GM10266 (cell line): ENCODE measurements at regions not wholly inside any gene's neighbourhood (a gene's known extent, or its start where the extent isn't known, plus 50 kb on each side); places are given as distances from the start of the nearest gene placed in this dataset.

Experiments
- DNase-seq: peaks from one replicate; pipeline ENCODE4 v3.0.0; 2012; ENCODE audit errors: extremely low spot score
- TF ChIP-seq, protein P1 (sequence below): IDR thresholded peaks from 2 replicates; pipeline ENCODE4 v1.5.1; 2012; ENCODE audit warnings: mild to moderate bottlenecking, low read depth; ENCODE audit not compliant: control insufficient read depth, insufficient read depth; ENCODE audit errors: missing control alignments

DNA sequence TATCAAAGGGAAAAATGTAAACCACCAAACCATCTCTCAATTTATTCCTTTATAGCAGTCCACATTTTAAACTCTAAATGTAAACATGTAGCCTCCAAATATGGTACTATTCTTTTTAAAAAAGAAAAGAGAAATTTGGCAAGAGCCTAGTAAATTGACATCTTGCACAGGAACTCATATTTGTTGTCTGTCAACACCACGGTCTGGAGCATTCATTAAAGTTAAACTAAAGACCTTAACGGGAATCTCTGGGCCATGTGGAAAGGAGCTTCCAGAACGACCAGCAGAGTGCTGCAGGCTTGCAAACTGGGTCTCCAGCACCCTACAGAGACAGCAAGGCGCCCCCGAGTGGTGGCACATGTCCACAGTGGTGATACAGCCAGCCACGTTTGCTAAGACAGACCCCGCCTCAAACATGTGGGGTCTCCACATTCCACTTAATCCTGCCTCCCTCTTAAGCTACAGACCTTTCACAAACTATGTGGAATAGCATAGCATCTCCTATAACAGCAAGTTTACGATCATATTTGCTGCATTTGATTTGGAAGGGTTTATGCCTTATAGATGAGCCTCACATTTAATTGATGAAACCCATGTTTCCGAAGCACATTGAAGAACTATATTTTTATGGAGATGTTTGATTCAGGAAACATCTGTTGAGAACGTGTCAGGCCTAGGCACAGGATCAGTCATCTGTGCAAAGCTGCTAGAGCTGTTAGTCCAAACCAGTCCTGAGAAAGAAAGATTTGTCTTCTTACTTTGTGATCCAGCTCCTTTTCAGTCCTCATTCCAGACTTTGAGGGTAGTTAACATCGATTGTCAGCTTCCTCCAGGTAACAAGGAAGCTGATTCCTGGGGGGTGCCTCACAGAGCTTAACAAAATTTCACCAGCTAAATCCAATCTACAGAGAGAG, 96.4 kb upstream of the BACE2 start:
- TF ChIP-seq, protein P1, sequence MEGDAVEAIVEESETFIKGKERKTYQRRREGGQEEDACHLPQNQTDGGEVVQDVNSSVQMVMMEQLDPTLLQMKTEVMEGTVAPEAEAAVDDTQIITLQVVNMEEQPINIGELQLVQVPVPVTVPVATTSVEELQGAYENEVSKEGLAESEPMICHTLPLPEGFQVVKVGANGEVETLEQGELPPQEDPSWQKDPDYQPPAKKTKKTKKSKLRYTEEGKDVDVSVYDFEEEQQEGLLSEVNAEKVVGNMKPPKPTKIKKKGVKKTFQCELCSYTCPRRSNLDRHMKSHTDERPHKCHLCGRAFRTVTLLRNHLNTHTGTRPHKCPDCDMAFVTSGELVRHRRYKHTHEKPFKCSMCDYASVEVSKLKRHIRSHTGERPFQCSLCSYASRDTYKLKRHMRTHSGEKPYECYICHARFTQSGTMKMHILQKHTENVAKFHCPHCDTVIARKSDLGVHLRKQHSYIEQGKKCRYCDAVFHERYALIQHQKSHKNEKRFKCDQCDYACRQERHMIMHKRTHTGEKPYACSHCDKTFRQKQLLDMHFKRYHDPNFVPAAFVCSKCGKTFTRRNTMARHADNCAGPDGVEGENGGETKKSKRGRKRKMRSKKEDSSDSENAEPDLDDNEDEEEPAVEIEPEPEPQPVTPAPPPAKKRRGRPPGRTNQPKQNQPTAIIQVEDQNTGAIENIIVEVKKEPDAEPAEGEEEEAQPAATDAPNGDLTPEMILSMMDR, result no peak
- no peak for DNase-seq

DNA sequence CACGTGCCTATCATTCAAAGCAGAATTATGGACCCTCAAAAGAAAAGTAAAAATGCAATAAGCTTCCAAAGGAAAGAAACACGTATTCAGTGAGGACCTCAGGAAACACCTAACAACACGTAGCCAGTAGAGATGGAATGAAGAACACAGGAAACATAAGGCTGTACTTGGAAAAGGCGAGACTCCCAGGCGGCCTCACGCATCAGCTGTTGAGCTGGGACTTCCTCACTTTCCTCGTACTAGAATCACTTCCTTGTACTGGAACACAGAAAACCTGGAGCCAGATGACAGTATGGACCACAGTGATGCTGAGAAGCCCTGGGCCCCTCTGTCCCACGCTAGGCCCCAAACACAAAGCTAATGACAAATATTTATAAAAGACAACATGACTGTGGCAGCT, 94.4 kb upstream of the BACE2 start:
- no peak for DNase-seq
- TF ChIP-seq, protein P1, result no peak

DNA sequence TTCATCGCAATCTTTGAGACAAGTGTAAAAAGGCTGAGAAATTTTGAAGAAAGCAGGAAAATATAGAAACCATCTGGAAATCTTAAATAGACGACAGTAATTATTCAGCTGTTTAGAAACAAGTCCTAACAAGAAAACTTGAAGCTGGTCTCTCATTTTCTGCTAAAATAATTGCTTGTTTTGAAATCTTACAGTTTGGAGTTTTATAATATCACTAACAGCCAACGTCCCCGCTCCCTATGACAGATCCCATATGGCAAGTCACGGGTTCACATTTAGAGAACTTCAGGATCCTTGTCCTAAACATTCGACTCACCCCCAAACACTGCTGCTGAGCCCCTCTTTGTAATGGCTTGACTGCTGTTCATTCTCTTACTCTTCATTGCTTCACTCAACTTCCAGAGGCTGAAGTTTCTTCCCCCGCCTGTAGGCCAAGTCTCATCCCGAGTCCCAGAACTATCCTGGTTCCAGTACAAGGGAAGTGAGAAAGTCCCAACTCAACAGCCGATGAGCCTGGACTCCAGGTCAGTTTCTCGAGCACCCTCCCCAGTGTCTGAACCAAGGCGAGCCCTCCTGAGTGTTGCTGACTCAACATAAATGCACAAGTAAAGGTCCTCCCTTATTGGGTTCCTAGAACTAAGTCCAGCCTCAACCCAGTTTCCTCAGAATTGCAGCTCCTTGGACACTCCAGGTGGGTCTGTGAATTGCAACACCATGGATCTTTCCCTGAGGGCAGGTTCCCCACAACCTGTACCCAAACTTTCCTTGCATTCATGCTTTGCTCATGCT, 93.4 kb upstream of the BACE2 start:
- TF ChIP-seq, protein P1, result no peak

DNA sequence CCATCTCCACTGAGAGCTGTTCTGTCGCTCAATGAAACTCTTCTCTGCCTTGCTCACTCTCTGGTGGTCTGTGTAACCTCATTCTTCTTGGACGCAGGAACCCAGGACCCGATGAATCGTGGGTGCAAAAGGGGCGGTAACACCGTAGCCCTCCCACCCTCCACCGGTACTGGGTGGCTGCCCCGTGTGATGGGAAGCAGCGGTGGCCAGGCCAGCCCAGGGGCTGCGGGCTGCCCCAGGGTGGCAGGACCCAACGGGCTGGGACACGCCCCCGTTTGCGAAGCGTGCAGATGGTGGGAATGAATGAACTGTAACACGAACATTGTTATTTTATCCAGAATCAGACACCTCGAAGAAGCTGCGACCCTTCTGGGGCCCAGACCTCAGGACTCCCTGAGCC, 92.3 kb upstream of the BACE2 start:
- DNase-seq, result no peak
- TF ChIP-seq, protein P1, result no peak

More for the DNA sequence above, 93.4 kb upstream of the BACE2 start:
- DNase-seq, result no peak

DNA sequence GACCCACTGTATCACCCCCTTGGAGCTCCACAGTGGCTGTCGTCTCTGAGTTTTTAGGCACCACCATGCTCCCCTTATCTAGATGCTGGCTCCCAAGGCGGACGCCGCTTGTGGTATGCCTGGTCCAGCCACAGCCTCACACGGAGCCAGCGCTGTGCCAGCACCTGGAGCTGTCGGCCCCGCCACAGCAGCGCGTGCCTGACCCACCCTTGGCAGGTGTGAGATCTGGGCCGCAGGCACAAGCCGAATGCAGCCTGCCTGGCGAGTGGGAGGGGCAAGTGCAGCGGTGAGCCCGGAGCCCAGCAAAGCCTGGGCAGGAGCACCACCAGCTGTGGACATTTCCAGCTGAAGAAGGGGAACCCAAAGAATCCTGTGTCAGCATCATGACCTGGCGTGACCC, 91.9 kb upstream of the BACE2 start:
- no peak for DNase-seq
- TF ChIP-seq, protein P1, result no peak

DNA sequence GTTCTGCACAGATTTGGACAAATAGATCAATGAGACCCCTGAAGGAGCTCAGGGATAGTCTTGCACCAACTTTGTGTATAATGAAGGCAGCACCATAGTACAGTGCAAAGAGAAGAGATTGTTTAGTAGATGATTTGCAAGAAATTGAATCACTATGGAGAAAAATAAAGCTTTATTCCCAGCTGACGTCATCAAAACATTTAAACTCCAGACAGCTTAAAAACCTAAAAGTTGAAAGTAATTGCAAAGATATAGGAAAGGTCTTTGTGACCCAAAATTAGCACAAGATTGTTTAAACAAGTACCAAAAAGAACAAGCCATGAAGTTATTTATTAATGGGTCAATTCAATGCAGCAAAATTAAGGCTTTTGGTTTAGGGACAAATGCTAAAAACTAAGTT, 88.8 kb upstream of the BACE2 start:
- DNase-seq, result no peak
- TF ChIP-seq, protein P1, result no peak
